LNCaP clone FGC (cell line): ENCODE measurements at regions not wholly inside any gene's neighbourhood (a gene's known extent, or its start where the extent isn't known, plus 50 kb on each side); places are given as distances from the start of the nearest gene placed in this dataset.

Experiments used
- DNase-seq: peaks from one replicate; pipeline ENCODE4 v3.0.0-alpha.2; 2011; ENCODE audit warnings: low read depth
- H3K4me3 ChIP-seq: 2 replicates; pipeline ENCODE4 v1.5.1; 2011; ENCODE audit warnings: mild to moderate bottlenecking, low read depth, low read length, control low read depth
- TF ChIP-seq, protein P1 (sequence below): IDR thresholded peaks from 2 replicates; pipeline ENCODE4 v1.5.1; 2012; ENCODE audit warnings: mild to moderate bottlenecking; ENCODE audit not compliant: control insufficient read depth, insufficient read depth; ENCODE audit errors: extremely low read depth

DNA sequence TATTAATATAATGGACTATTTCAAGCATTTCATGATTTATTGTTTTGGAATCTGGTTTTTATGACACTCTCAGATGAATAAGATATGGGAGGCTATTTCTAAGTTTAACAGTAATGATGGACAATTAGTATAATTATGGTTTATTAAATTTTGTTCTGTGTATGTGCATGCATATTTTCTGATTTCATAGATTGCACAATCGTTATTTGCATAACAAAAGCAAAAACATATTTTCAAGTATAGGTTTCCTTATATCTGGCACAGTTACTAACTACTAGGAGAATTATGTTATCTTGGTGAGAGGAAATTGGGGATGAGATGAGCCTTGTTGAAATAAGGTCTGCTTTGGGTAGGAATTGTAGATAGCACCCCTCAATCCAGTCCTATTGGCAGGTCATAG is 413.1 kb downstream of the MCTP2 start:
- TF ChIP-seq, protein P1, sequence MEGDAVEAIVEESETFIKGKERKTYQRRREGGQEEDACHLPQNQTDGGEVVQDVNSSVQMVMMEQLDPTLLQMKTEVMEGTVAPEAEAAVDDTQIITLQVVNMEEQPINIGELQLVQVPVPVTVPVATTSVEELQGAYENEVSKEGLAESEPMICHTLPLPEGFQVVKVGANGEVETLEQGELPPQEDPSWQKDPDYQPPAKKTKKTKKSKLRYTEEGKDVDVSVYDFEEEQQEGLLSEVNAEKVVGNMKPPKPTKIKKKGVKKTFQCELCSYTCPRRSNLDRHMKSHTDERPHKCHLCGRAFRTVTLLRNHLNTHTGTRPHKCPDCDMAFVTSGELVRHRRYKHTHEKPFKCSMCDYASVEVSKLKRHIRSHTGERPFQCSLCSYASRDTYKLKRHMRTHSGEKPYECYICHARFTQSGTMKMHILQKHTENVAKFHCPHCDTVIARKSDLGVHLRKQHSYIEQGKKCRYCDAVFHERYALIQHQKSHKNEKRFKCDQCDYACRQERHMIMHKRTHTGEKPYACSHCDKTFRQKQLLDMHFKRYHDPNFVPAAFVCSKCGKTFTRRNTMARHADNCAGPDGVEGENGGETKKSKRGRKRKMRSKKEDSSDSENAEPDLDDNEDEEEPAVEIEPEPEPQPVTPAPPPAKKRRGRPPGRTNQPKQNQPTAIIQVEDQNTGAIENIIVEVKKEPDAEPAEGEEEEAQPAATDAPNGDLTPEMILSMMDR: no peak
- no peak for DNase-seq
- H3K4me3 ChIP-seq: no peak overlapping the region

DNA sequence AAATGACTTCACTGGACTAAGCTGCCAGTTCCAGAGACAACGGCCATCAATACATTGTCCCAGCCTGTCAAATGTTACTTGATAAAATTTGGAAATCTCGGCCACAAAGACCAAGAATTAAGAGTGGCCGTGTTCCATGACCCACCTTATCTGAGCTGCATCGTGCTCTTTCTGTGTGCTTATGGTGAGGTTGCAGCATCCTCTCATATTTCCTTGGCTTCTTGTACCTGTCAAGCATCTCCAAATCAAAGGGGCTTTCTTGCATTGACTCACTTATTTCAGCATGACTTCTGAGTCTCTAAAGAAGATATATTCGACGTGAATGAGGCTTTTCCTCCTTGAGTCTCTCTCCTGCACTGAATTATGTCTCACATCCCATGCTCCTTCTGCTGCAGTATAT is 421.7 kb downstream of the MCTP2 start:
- H3K4me3 ChIP-seq: no peak overlapping the region
- DNase-seq: no peak
- TF ChIP-seq, protein P1: no peak

DNA sequence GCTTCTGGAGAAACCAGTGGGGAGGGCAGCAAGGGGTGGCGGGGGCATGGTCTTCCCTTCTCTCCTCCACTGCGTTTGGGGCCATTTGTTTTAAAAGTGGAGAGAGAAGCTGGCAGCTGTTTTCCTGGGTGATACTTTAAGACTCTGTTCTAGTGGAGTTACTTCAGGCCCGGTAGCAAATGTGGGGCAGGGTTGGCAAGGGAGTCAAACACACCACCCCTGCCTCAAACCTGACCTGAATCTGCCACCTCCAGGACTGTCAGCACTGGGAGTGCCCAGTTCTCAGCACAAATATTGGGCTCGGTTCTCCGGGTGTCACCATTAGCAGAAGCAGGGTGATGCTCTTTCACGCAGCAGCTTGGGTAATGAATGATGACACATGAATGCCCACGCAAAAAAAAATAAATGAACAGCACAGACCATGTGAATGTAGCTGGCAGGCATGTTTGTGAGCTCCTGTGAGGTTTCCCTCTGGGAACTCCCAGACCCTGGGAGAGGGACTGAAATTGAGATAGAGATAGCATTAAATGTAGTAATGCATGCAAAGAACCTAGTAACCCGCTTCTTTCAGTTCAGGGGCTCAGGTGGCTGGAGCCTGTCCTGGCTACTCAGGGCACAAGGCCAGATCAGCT is 424.0 kb downstream of the MCTP2 start:
- no peak overlapping the region for H3K4me3 ChIP-seq
- no peak for DNase-seq
- TF ChIP-seq, protein P1: no peak

DNA sequence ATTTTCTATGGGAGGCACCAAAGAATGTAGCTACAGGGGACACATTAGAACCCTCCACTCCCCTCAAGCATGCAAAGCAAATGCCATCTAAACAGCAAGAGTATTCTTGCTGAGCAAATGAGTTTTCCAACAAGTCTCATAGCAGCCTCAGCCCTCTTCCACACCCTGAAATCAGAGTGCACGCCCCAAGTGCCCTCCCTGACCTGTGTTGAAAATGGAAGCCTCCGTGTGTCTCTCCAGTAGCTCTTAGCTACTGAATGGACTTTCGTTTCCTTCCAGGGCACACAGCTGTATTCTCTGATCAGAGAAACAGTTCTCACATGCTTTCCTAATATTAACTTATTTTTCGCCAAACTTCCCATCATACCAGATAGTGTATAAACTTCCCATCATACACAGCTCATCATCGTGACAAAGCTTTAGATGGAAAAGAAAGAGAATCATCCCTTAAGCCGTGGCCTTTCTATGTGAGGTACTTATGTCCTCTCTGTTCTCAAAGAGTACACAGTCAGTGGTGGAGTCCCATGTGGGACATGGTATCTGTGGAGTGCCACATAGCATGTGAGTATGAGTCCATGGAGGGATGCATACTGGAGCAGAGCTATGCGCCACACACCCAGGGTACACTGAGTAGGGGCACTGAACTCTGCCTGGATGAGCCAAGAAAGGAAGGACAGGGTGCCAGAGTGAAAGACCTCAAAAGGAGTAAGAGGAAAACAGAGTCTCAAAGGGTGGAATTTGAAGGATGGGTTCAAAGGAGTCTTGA is 434.5 kb downstream of the MCTP2 start:
- TF ChIP-seq, protein P1: no peak
- H3K4me3 ChIP-seq: no peak overlapping the region

DNA sequence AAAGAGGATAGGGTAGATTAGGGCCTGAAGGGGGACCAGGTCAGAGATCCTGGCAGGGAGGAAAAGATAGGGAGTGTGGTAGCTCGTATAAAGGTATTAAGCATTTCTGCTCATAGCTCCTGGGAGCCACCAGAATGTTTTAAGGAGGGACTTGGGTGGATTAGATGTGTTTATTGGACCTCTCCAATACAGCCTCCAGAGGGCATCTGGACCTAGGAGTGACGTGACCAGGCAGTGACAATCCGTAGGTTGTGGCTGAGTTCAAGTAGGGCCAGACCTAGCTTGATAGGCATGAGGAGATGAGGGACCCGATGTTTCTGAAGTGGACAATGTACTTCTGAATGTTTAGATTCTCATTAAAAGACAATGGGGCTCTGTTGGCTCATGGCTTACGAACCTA is 435.2 kb downstream of the MCTP2 start:
- no peak for DNase-seq

More for the DNA sequence above, 434.5 kb downstream of the MCTP2 start:
- no peak for DNase-seq

DNA sequence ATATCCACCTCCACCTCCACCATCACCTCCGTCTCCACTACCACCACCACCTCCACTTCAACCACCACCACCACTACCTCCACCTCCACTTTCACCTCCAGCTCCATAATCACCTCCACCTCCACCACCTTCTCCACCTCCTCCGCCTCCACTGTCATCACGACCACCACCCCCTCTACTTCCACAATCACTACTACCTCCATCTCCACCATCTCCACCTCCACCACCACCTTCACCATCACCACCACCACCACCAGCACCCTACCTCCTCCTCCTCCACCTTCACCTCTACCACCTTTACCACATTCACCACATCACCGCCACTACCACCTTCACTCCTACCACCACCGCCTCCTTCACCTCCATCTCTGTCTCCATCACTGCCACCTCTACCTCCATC is 435.7 kb downstream of the MCTP2 start:
- no peak overlapping the region for H3K4me3 ChIP-seq
- TF ChIP-seq, protein P1: no peak
- DNase-seq: no peak

More for the DNA sequence above, 435.2 kb downstream of the MCTP2 start:
- H3K4me3 ChIP-seq: no peak overlapping the region
- TF ChIP-seq, protein P1: no peak
